ENCODE measurements at regions not wholly inside any gene's neighbourhood (a gene's known extent, or its start where the extent isn't known, plus 50 kb on each side); places are given as distances from the start of the nearest gene placed in this dataset.

DNA sequence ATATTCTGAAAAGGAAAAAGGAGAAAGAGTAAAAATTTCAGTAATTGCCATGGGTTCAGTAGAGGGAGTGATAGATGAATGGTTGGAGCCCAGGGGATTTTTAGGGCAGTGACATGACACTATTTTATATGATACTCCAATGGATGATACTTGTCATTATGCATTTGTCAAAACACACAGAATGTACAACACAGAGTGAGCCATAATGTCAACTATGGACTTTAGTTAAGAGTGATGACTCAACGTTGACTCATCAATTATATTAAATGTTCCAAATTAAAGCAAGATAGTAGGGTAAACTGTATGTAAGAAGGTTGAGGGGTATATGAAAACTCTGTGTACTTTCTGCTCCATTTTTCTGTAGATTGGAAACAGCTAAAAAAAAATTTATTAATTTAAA, 586.4 kb downstream of the TAF11L14 start:
- DNase-seq (ENCODE audit: low read depth in 1 of 2, low spot score in 2 of 2) (no peak), FAIRE-seq (no peak)
- no peak overlapping the region for H3K9ac ChIP-seq (replicated peaks in 1 of 4; ENCODE audit: extremely low read depth in 1 of 4, low read depth in 3 of 4, low read length in 3 of 4)
- no peak overlapping the region for H3K4me3 ChIP-seq (ENCODE audit: extremely low read depth in 1 of 4, insufficient read depth in 2 of 4, low read depth in 3 of 4, low read length in 4 of 4)
- H4K91ac ChIP-seq (replicated peaks; ENCODE audit: insufficient read length, low read length) = no peak overlapping the region
- no peak overlapping the region for H3K56ac ChIP-seq (replicated peaks; ENCODE audit: insufficient read length, low read depth, low read length)
- H3K4ac ChIP-seq (replicated peaks; ENCODE audit: insufficient read length, low read depth, low read length) = no peak overlapping the region
- H3K14ac ChIP-seq (ENCODE audit: insufficient read length) = no peak overlapping the region
- H2BK12ac ChIP-seq (ENCODE audit: low read depth, low read length) = no peak overlapping the region
- POLR2A ChIA-PET (ENCODE audit: partially characterized antibody) = no interaction called here
- H3K4me1 ChIP-seq (replicated peaks in 1 of 4; ENCODE audit: control insufficient read depth in 3 of 4, insufficient read depth in 4 of 4, low read length in 3 of 4) = no peaks in the 10 kb centered on the region
- H2BK120ac ChIP-seq (replicated peaks; ENCODE audit: low read depth, low read length) = no peak overlapping the region
- no peak overlapping the region for H3K27ac ChIP-seq (ENCODE audit: low read depth, low read length)
- H3K4me2 ChIP-seq (ENCODE audit: insufficient read depth in 1 of 2, low read depth in 2 of 2, low read length in 2 of 2) = no peak overlapping the region
- 82% methylated on average over 1 of the region's 1 CpG; no CpG with 5 or more reads in 1 of the 2 experiments for WGBS, 2 experiments (ENCODE audit: extremely low coverage in 1 of 2, insufficient coverage in 1 of 2, insufficient read length in 1 of 2, insufficient replicate concordance in 2 of 2, low coverage in 1 of 2, low lambda C conversion rate in 2 of 2, missing lambda C conversion rate in 1 of 2)
- H3K18ac ChIP-seq (ENCODE audit: extremely low read depth, low read length) = no peak overlapping the region
- H4K5ac ChIP-seq (ENCODE audit: insufficient read length, low read depth, low read length) = no peak overlapping the region
- H3K9me3 ChIP-seq (ENCODE audit: insufficient read depth in 2 of 2, low read depth in 1 of 2, low read length in 1 of 2) = peaks cover 0 to 5% of the 10 kb centered on the region in 2 experiments; a peak in 1 of 4 replicates
- no peaks in the 10 kb centered on the region for H3K23me2 ChIP-seq (ENCODE audit: low read depth, low read length)
- H3K79me2 ChIP-seq (ENCODE audit: control insufficient read depth in 1 of 2, insufficient read depth in 2 of 2, low read length in 2 of 2) = no peaks in the 10 kb centered on the region
- no peak overlapping the region for H2BK5ac ChIP-seq (ENCODE audit: low read depth, low read length)
- H4K8ac ChIP-seq (ENCODE audit: extremely low read depth, insufficient read depth, low read length) = no peak overlapping the region
- CTCF ChIA-PET (ENCODE audit: partially characterized antibody) = no interaction called here
- TF ChIP-seq POU5F1 (IDR thresholded peaks at IDR 0.05; ENCODE audit: low read depth, low read length) = no peak
- TF ChIP-seq BACH1 (IDR thresholded peaks at IDR 0.05; ENCODE audit: low read length) = peak; percentile 39; the same call in 1 of the 2 replicates
- no peaks in the 10 kb centered on the region for H3K79me1 ChIP-seq (ENCODE audit: low read depth, low read length)
- no peak overlapping the region for H3K23ac ChIP-seq (ENCODE audit: insufficient read length)
- no peaks in the 10 kb centered on the region for H4K20me1 ChIP-seq (replicated peaks in 1 of 2; ENCODE audit: control insufficient read depth in 1 of 2, insufficient read depth in 2 of 2, low read length in 2 of 2)
- H2BK15ac ChIP-seq (ENCODE audit: low read length) = no peak overlapping the region
- no peak overlapping the region for H2AFZ ChIP-seq (ENCODE audit: low read length)
- H2BK20ac ChIP-seq (ENCODE audit: low read length) = no peak overlapping the region
- H2AK5ac ChIP-seq (ENCODE audit: low read depth, low read length) = no peak overlapping the region
- H3K27me3 ChIP-seq (replicated peaks in 1 of 4; ENCODE audit: control insufficient read depth in 3 of 4, extremely low read depth in 1 of 4, insufficient read depth in 3 of 4, low read length in 3 of 4) = no peaks in the 10 kb centered on the region
- H3K36me3 ChIP-seq (ENCODE audit: control insufficient read depth in 2 of 4, insufficient read depth in 4 of 4, low read length in 3 of 4) = no peaks in the 10 kb centered on the region

Measured in H1 (cell line).